GM12878 (cell line): ENCODE measurements at regions not wholly inside any gene's neighbourhood (a gene's known extent, or its start where the extent isn't known, plus 50 kb on each side); places are given as distances from the start of the nearest gene placed in this dataset.

Experiments used
- ATAC-seq: fragments of 200-7000 bp; cut with Tn5 transposase; 3 replicates; pipeline ENCODE4 v1.9.1; 2020; ENCODE audit warnings: mild to moderate bottlenecking, moderate library complexity
- BruUV-seq: library from RNA; stranded (reverse); fragments of 400-500 nt; replicated peaks from 2 replicates; lab custom pipeline; 2021; lab: Mats Ljungman, UMichigan
- CTCF ChIA-PET: fragments of 300-600 bp; sonication (Branson Sonifier 250); formaldehyde crosslinking; extraction: SDS; loops from one replicate; lab custom pipeline; 2021; ENCODE audit warnings: inconsistent platforms; lab: Yijun Ruan, JAX
- POLR2A ChIA-PET: fragments of 350-600 bp; formaldehyde crosslinking; extraction: SDS; loops from one replicate; lab custom pipeline; 2021; ENCODE audit warnings: inconsistent platforms; lab: Charles Lee
- RAD21 ChIA-PET: fragments of 300-600 bp; sonication (Branson Sonifier 250); formaldehyde crosslinking; loops from one replicate; lab custom pipeline; 2023; ENCODE audit warnings: antibody characterized with exemption; ENCODE audit not compliant: unreplicated experiment; lab: Charles Lee
- SMC1A ChIA-PET: fragments of 300-600 bp; sonication (Branson Sonifier 250); formaldehyde crosslinking; loops from one replicate; lab custom pipeline; 2023; ENCODE audit not compliant: unreplicated experiment, uncharacterized antibody; lab: Charles Lee
- DNase-seq: peaks from one replicate; pipeline ENCODE4 v3.0.0-alpha.2; 2011; ENCODE audit warnings: low read depth, low spot score
- FAIRE-seq: peaks from 3 replicates; lab custom pipeline; 2011; peaks lifted over from hg19 to GRCh38; lab: Jason Lieb, UNC
- H2AFZ ChIP-seq: 2 replicates; pipeline ENCODE4 v1.6.0; 2011; ENCODE audit warnings: low read depth, low read length, control low read depth; ENCODE audit not compliant: control insufficient read depth
- H3K27ac ChIP-seq: 2 replicates; pipeline ENCODE4 v1.5.1; 2011; ENCODE audit warnings: control low read depth; ENCODE audit not compliant: control insufficient read depth, insufficient read depth
- H3K27me3 ChIP-seq, 2 experiments: replicated peaks in 1 of 2; 2 replicates each; pipeline versions ENCODE4 v1.6.0 to v1.6.1; 2011; ENCODE audit warnings: low read length in 1 of 2; ENCODE audit not compliant: control insufficient read depth in 2 of 2, insufficient read depth in 2 of 2
- H3K36me3 ChIP-seq, 2 experiments: 2 replicates each; pipeline ENCODE4 v1.5.1; 2011; ENCODE audit warnings: low read length in 1 of 2; ENCODE audit not compliant: control insufficient read depth in 2 of 2, insufficient read depth in 2 of 2
- H3K4me1 ChIP-seq: 2 replicates; pipeline ENCODE4 v1.6.1; 2011; ENCODE audit warnings: mild to moderate bottlenecking, low read length, moderate library complexity, mixed read lengths; ENCODE audit not compliant: control insufficient read depth, insufficient read depth
- H3K4me2 ChIP-seq: 2 replicates; pipeline ENCODE4 v1.6.0; 2011; ENCODE audit warnings: control low read depth; ENCODE audit not compliant: control insufficient read depth, insufficient read depth
- H3K4me3 ChIP-seq: fragments of 200-600 bp; sonication (generic); 2 replicates; pipeline ENCODE4 v1.5.1; 2016
- H3K79me2 ChIP-seq: 2 replicates; pipeline ENCODE4 v1.6.0; 2011; ENCODE audit warnings: low read length; ENCODE audit not compliant: control insufficient read depth, insufficient read depth
- H3K9ac ChIP-seq: 2 replicates; pipeline ENCODE4 v1.8.0; 2011; ENCODE audit warnings: low read length, control low read depth, mixed read lengths; ENCODE audit not compliant: control insufficient read depth, insufficient read depth
- H3K9me3 ChIP-seq: replicated peaks from 3 replicates; pipeline ENCODE4 v1.5.1; 2011; ENCODE audit warnings: mild to moderate bottlenecking, low read length; ENCODE audit not compliant: control insufficient read depth, insufficient read depth
- H4K20me1 ChIP-seq: 2 replicates; pipeline ENCODE4 v1.6.0; 2011; ENCODE audit not compliant: control insufficient read depth, insufficient read depth
- ASH2L ChIP-seq: fragments of 300-600, 200-600 bp; sonication (generic); IDR thresholded peaks from 2 replicates; pipeline ENCODE4 v1.6.1; 2017; ENCODE audit warnings: low read depth, mild to moderate bottlenecking, borderline replicate concordance
- EED ChIP-seq: sonication (generic); IDR thresholded peaks from 2 replicates; pipeline ENCODE4 v1.6.1; 2016; ENCODE audit warnings: antibody characterized with exemption, low read depth
- EGR1 ChIP-seq, 2 experiments: IDR thresholded peaks; 1 replicate in 1 of 2; 2 replicates in 1 of 2; pipeline ENCODE4 v1.6.1; 2011 to 2012; ENCODE audit warnings: low read depth in 2 of 2, low read length in 2 of 2, borderline replicate concordance in 1 of 2, mild to moderate bottlenecking in 1 of 2, moderate library complexity in 1 of 2
- ELK1 ChIP-seq: IDR thresholded peaks from 2 replicates; pipeline ENCODE4 v1.6.1; 2012; ENCODE audit warnings: low read depth, low read length, improper control_type of control experiment
- HDGF ChIP-seq: fragments of 450-650 bp; IDR thresholded peaks from 2 replicates; pipeline ENCODE4 v1.6.1; 2016; ENCODE audit warnings: antibody characterized with exemption
- MLLT1 ChIP-seq: fragments of 450-650 bp; IDR thresholded peaks from 2 replicates; pipeline ENCODE4 v1.6.1; 2016; ENCODE audit warnings: mild to moderate bottlenecking
- MTA2 ChIP-seq: fragments of 450-650 bp; IDR thresholded peaks from 2 replicates; pipeline ENCODE4 v1.6.1; 2016; ENCODE audit warnings: low read depth, mild to moderate bottlenecking, moderate library complexity
- NFYB ChIP-seq: IDR thresholded peaks from 2 replicates; pipeline ENCODE4 v1.6.1; 2011; ENCODE audit warnings: low read depth, mild to moderate bottlenecking, low read length, improper control_type of control experiment, moderate library complexity; ENCODE audit not compliant: insufficient read depth
- PAX5 ChIP-seq: IDR thresholded peaks from 2 replicates; pipeline ENCODE4 v1.6.1; 2011; ENCODE audit warnings: low read depth, low read length, borderline replicate concordance
- PAX8 ChIP-seq: fragments of 450-650 bp; IDR thresholded peaks from 2 replicates; pipeline ENCODE4 v1.6.1; 2017; ENCODE audit warnings: mild to moderate bottlenecking, moderate library complexity
- SREBF2 ChIP-seq: IDR thresholded peaks from 2 replicates; pipeline ENCODE4 v1.6.1; 2012; ENCODE audit warnings: mild to moderate bottlenecking, low read length
- ZNF207 ChIP-seq: fragments of 450-650 bp; IDR thresholded peaks from 2 replicates; pipeline ENCODE4 v1.6.1; 2014; ENCODE audit warnings: antibody characterized with exemption, mild to moderate bottlenecking, borderline replicate concordance
- ZNF24 ChIP-seq: fragments of 450-650 bp; IDR thresholded peaks from 2 replicates; pipeline ENCODE4 v1.6.1; 2017; ENCODE audit warnings: antibody characterized with exemption, mild to moderate bottlenecking
- WGBS: methylation state at CpG from one replicate; pipeline ENCODE4 v1.1.6; 2016; ENCODE audit warnings: low lambda C conversion rate; ENCODE audit not compliant: insufficient replicate concordance, insufficient coverage; ENCODE audit errors: missing lambda C conversion rate; 5-methylcytosine and 5-hydroxymethylcytosine counted together
- in situ Hi-C: fragments of 300-500 bp; cut with MboI; formaldehyde crosslinking; loops from 9 replicates; pipeline ENCODE4 v1.14.3; 2018; ENCODE audit warnings: mixed read lengths
- intact Hi-C: fragments of 100-400 bp; cut with micrococcal nuclease; formaldehyde crosslinking; loops from one replicate; pipeline ENCODE4 v1.14.2; 2022; ENCODE audit not compliant: unreplicated experiment

GRCh38 chr10:85048644-85049043 lies 720.3 kb downstream of the CCSER2 start (continued):
- TF ChIP-seq MTA2 = no peak

GRCh38 chr10:85060944-85061343 lies 732.6 kb downstream of the CCSER2 start:
- in situ Hi-C loops = no loop called here
- ChIA-PET CTCF (no interaction called here), RAD21 (no interaction called here), POLR2A (no interaction called here), SMC1A (no interaction called here)
- Histone ChIP-seq H2AFZ (no peak overlapping the region), H3K4me3 (no peak overlapping the region), H4K20me1 (no peaks in the 10 kb centered on the region), H3K4me2 (no peak overlapping the region), H3K9me3 (no peaks in the 10 kb centered on the region), H3K4me1 (no peaks in the 10 kb centered on the region), H3K27me3 (no peaks in the 10 kb centered on the region), H3K9ac (no peak overlapping the region), H3K79me2 (no peaks in the 10 kb centered on the region), H3K36me3 (no peaks in the 10 kb centered on the region), H3K27ac (no peak overlapping the region)
- no peak for TF ChIP-seq EGR1 (IDR thresholded peaks at IDR 0.05; ENCODE audit: borderline replicate concordance in 1 of 2, low read depth in 2 of 2, low read length in 2 of 2)
- TF ChIP-seq ASH2L = no peak
- no peak for TF ChIP-seq ZNF207
- no peak for TF ChIP-seq ELK1
- TF ChIP-seq SREBF2 = no peak
- no peak for TF ChIP-seq PAX8
- TF ChIP-seq PAX5 = no peak
- TF ChIP-seq NFYB = no peak
- TF ChIP-seq EED = no peak
- no peak for TF ChIP-seq ZNF24
- no peak for TF ChIP-seq HDGF
- no peak for TF ChIP-seq MLLT1
- ATAC-seq (no peak), DNase-seq (no peak), FAIRE-seq (no peak)
- 16% methylated on average over 2 of the region's 2 CpGs for WGBS
- no TSS peak for BruUV-seq
- intact Hi-C loops = no loop called here
